SU-DHL-6 (cell line): ENCODE measurements at regions not wholly inside any gene's neighbourhood (a gene's known extent, or its start where the extent isn't known, plus 50 kb on each side); places are given as distances from the start of the nearest gene placed in this dataset.

Experiments
- H2AFZ ChIP-seq: fragments of 200-600 bp; sonication (generic); 2 replicates; pipeline ENCODE4 v1.6.1; 2014; ENCODE audit warnings: low read depth, mild to moderate bottlenecking, moderate library complexity, mixed read lengths, antibody characterized with exemption, low read length; ENCODE audit not compliant: severe bottlenecking
- H3F3A ChIP-seq: fragments of 200-600 bp; shearing (Covaris generic); 2 replicates; pipeline ENCODE4 v1.6.0; 2016; ENCODE audit warnings: antibody characterized with exemption, mild to moderate bottlenecking; ENCODE audit not compliant: insufficient read depth
- H3K27ac ChIP-seq: fragments of 200-600 bp; sonication (generic); 2 replicates; pipeline ENCODE4 v1.5.1; 2016; ENCODE audit warnings: low read depth, mild to moderate bottlenecking, low read length, moderate library complexity, mixed read lengths
- H3K27me3 ChIP-seq: fragments of 200-600 bp; sonication (generic), shearing (Covaris generic); 2 replicates; pipeline ENCODE4 v1.6.0; 2014; ENCODE audit warnings: mild to moderate bottlenecking, low read length
- H3K36me3 ChIP-seq: fragments of 200-600 bp; sonication (generic); 2 replicates; pipeline ENCODE4 v1.6.1; 2014; ENCODE audit warnings: mild to moderate bottlenecking, low read length, mixed read lengths
- H3K4me2 ChIP-seq: fragments of 300-600, 200-600 bp; shearing (Covaris generic), sonication (generic); 2 replicates; pipeline ENCODE4 v1.6.0; 2014; ENCODE audit warnings: low read length, low read depth, mild to moderate bottlenecking; ENCODE audit not compliant: poor library complexity, severe bottlenecking
- H3K4me3 ChIP-seq: fragments of 200-600 bp; sonication (generic); 2 replicates; pipeline ENCODE4 v1.5.1; 2014; ENCODE audit warnings: antibody characterized with exemption, low read length, mild to moderate bottlenecking, mixed read lengths; ENCODE audit not compliant: insufficient read depth, poor library complexity, severe bottlenecking
- H3K79me2 ChIP-seq: fragments of 200-600 bp; sonication (generic); 2 replicates; pipeline ENCODE4 v1.6.1; 2014; ENCODE audit warnings: mild to moderate bottlenecking, low read length, moderate library complexity; ENCODE audit not compliant: insufficient read depth
- H3K9ac ChIP-seq: fragments of 200-600 bp; sonication (generic); 2 replicates; pipeline ENCODE4 v1.7.0; 2014; ENCODE audit warnings: mild to moderate bottlenecking, low read length
- H3K9me2 ChIP-seq: fragments of 200-600 bp; sonication (generic); replicated peaks from 2 replicates; pipeline ENCODE4 v1.6.1; 2014; ENCODE audit warnings: low read length; ENCODE audit not compliant: insufficient read depth
- H3K9me3 ChIP-seq: fragments of 200-600 bp; sonication (generic); 2 replicates; pipeline ENCODE4 v1.6.1; 2014; ENCODE audit warnings: low read length, mixed read lengths; ENCODE audit not compliant: insufficient read depth
- H4K20me1 ChIP-seq: fragments of 200-600 bp; sonication (generic); 2 replicates; pipeline ENCODE4 v1.6.1; 2014; ENCODE audit warnings: low read depth, mild to moderate bottlenecking, antibody characterized with exemption, low read length, moderate library complexity, mixed read lengths
- CTCF ChIP-seq: fragments of 200-600 bp; sonication (generic); IDR thresholded peaks from one replicate; pipeline ENCODE4 v1.5.1; 2017; ENCODE audit warnings: antibody characterized with exemption, mild to moderate bottlenecking, low read length, moderate library complexity; ENCODE audit not compliant: insufficient read depth, poor library complexity, severe bottlenecking
- EZH2phosphoT487 ChIP-seq: fragments of 200-600 bp; sonication (generic), shearing (Covaris generic); conservative IDR thresholded peaks from 2 replicates; pipeline ENCODE4 v1.6.1; 2018; ENCODE audit warnings: mild to moderate bottlenecking, antibody characterized with exemption, low read length, moderate library complexity, mixed read lengths

DNA sequence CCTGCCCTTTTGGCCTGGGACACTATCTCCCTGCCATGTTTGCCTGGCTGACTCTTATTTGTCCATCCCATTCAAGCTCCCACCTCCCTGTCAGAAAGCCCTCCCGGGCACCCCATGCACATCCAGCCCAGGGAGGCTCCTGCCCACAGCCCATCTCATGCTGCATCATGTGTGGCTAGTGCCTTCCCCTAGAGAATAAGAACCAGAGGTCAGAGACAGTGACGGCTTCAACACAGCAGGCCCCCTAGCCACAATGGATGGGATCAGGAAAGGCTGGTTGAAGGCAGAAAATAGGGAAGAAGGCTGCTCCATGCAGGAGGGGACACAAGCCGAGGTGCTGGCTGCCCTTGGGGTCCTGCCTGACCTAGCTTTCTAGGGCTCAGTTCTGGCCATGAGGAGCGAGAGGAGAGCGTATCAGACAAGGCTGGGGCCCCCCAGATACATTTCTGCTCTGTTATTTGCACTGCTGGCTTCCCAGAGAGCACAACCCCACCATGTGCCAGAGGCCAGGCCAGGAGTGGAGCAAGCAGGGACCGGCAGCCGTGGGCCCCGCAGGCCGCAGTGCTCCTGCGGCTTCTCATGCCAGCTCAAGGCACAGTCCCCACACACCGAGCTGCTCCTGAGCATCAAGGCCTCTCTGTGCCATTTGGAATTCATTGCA is 161.1 kb upstream of the ZMIZ1 start:
- no peak overlapping the region for H3K27ac ChIP-seq
- no peaks in the 10 kb centered on the region for H3F3A ChIP-seq
- no peaks in the 10 kb centered on the region for H3K27me3 ChIP-seq
- H3K79me2 ChIP-seq = no peaks in the 10 kb centered on the region
- no peak overlapping the region for H3K9ac ChIP-seq
- H3K4me3 ChIP-seq = no peak overlapping the region
- no peaks in the 10 kb centered on the region for H4K20me1 ChIP-seq
- no peaks in the 10 kb centered on the region for H3K36me3 ChIP-seq
- no peaks in the 10 kb centered on the region for H3K9me3 ChIP-seq
- H2AFZ ChIP-seq = no peak overlapping the region
- H3K9me2 ChIP-seq = no peaks in the 10 kb centered on the region
- H3K4me2 ChIP-seq = no peak overlapping the region
- no peak for TF ChIP-seq CTCF
- no peak for TF ChIP-seq EZH2phosphoT487

GRCh38 chr10:78909221-78909620 is 159.5 kb upstream of the ZMIZ1 start:
- no peaks in the 10 kb centered on the region for H3K9me2 ChIP-seq
- H3K4me3 ChIP-seq = no peak overlapping the region
- no peaks in the 10 kb centered on the region for H3F3A ChIP-seq
- TF ChIP-seq EZH2phosphoT487 = no peak
- TF ChIP-seq CTCF = no peak
- no peak overlapping the region for H3K4me2 ChIP-seq
- H3K27me3 ChIP-seq = no peaks in the 10 kb centered on the region
- H3K9me3 ChIP-seq = no peaks in the 10 kb centered on the region
- H3K27ac ChIP-seq = no peak overlapping the region
- no peaks in the 10 kb centered on the region for H4K20me1 ChIP-seq
- H3K79me2 ChIP-seq = no peaks in the 10 kb centered on the region
- no peak overlapping the region for H3K9ac ChIP-seq
- H2AFZ ChIP-seq = no peak overlapping the region
- no peaks in the 10 kb centered on the region for H3K36me3 ChIP-seq

DNA sequence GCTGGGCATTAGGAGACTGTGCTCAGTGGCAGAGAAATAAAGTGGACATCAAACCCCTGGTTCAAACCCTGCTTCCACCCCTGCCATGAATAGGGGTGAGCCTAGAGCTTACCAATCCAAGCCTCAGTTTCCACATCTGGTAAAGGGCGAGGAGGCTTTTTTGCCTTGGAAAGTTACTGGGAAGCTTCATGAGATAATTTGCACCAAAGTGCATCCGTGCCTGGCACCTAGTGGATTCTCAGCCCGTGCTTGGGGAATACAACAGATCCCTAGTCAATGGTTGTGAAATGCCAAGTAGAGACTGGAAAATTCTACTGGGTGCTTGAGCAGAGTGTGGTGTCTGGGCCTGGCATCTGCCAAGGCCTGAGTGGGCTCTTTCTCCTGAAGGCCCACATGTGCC is 158.7 kb upstream of the ZMIZ1 start:
- no peaks in the 10 kb centered on the region for H3K9me2 ChIP-seq
- H3K9me3 ChIP-seq = no peaks in the 10 kb centered on the region
- H2AFZ ChIP-seq = no peak overlapping the region
- H3K4me3 ChIP-seq = no peak overlapping the region
- H4K20me1 ChIP-seq = no peaks in the 10 kb centered on the region
- no peaks in the 10 kb centered on the region for H3K79me2 ChIP-seq
- H3K27me3 ChIP-seq = no peaks in the 10 kb centered on the region
- no peak overlapping the region for H3K27ac ChIP-seq
- H3F3A ChIP-seq = no peaks in the 10 kb centered on the region
- no peak overlapping the region for H3K4me2 ChIP-seq
- H3K36me3 ChIP-seq = no peaks in the 10 kb centered on the region
- H3K9ac ChIP-seq = no peak overlapping the region
- no peak for TF ChIP-seq CTCF
- TF ChIP-seq EZH2phosphoT487 = no peak
